ENCODE measurements at regions not wholly inside any gene's neighbourhood (a gene's known extent, or its start where the extent isn't known, plus 50 kb on each side); places are given as distances from the start of the nearest gene placed in this dataset.

DNA sequence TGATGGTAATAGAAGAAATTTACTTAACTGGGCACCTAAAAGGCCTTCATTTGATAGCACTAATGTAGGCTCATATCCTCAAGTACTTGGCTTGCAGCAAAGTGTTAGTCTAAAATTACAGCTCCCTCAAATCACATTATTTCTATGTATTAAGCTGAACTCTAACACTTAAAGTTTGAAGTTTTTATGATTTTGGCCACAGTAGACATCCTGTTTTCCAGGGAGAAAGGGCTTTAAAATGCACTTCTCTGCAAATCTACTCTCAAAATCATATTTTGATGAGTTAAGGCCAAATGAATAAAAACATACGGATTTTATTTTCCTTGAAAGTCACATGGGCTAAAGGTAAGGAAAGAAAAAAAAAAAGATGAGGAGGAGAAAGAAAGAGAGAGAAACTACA lies 575.5 kb downstream of the PLPP3 start:
- TF ChIP-seq, protein P1, sequence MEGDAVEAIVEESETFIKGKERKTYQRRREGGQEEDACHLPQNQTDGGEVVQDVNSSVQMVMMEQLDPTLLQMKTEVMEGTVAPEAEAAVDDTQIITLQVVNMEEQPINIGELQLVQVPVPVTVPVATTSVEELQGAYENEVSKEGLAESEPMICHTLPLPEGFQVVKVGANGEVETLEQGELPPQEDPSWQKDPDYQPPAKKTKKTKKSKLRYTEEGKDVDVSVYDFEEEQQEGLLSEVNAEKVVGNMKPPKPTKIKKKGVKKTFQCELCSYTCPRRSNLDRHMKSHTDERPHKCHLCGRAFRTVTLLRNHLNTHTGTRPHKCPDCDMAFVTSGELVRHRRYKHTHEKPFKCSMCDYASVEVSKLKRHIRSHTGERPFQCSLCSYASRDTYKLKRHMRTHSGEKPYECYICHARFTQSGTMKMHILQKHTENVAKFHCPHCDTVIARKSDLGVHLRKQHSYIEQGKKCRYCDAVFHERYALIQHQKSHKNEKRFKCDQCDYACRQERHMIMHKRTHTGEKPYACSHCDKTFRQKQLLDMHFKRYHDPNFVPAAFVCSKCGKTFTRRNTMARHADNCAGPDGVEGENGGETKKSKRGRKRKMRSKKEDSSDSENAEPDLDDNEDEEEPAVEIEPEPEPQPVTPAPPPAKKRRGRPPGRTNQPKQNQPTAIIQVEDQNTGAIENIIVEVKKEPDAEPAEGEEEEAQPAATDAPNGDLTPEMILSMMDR (IDR thresholded peaks at IDR 0.05; ENCODE audit: unreplicated experiment), result no peak
- no peak overlapping the region for H3K4me3 Mint-ChIP-seq (ENCODE audit: unreplicated experiment)
- no peaks in the 10 kb centered on the region for H3K9me3 Mint-ChIP-seq (ENCODE audit: unreplicated experiment)
- H3K27me3 Mint-ChIP-seq (ENCODE audit: unreplicated experiment), result no peaks in the 10 kb centered on the region
- H3K4me1 Mint-ChIP-seq (ENCODE audit: unreplicated experiment), result no peaks in the 10 kb centered on the region
- DNase-seq (ENCODE audit: low spot score), result no peak
- no peaks in the 10 kb centered on the region for H3K36me3 Mint-ChIP-seq (ENCODE audit: low read depth, unreplicated experiment)
- no peak overlapping the region for H3K27ac Mint-ChIP-seq (ENCODE audit: unreplicated experiment)

DNA sequence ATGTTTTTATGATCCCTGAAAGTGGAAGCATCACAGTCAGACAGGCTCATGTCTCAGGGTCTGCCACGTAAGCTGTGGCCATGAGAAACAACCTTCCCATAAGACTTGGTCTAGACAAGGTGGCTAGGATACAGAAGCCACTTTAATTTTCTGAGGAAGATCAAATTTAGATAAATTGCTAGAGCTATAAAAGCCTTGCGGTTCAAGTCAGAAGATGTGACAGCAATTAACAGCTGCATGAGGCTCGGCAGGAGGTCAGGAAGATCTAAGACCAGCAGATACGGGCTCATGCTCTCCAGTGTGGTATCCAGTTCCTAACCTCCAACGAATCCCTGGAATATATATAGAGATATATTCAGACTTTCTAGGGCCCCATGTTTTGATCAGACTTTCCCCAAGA lies 577.1 kb downstream of the PLPP3 start:
- Mint-ChIP-seq H3K4me1 (ENCODE audit: unreplicated experiment) (no peaks in the 10 kb centered on the region), H3K27ac (ENCODE audit: unreplicated experiment) (no peak overlapping the region), H3K4me3 (ENCODE audit: unreplicated experiment) (no peak overlapping the region), H3K36me3 (ENCODE audit: low read depth, unreplicated experiment) (no peaks in the 10 kb centered on the region), H3K27me3 (ENCODE audit: unreplicated experiment) (no peaks in the 10 kb centered on the region), H3K9me3 (ENCODE audit: unreplicated experiment) (no peaks in the 10 kb centered on the region)
- TF ChIP-seq, protein P1 (IDR thresholded peaks at IDR 0.05; ENCODE audit: unreplicated experiment), result no peak
- DNase-seq (ENCODE audit: low spot score), result no peak

DNA sequence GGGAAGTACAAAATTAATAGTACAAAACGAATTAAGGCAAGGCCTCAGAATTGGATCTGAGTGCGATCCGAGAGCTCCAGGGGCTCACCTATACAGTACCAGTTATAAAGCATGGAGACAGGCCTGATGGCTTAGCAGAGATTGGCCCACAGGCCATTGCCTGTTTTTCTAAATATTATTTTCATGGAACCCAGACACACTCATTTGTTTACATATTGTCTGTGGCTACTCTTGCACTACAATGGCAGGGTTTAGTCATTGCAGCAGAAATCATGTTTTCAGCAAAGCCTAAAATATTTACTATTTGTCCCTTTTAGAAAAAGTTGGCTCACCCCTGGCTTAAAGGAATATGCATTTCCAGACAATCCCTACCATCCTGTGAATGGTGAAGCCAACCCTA lies 578.9 kb downstream of the PLPP3 start:
- no peak for DNase-seq (ENCODE audit: low spot score)
- peaks cover 2% of the 10 kb centered on the region for H3K27me3 Mint-ChIP-seq (ENCODE audit: unreplicated experiment)
- H3K9me3 Mint-ChIP-seq (ENCODE audit: unreplicated experiment), result no peaks in the 10 kb centered on the region
- H3K36me3 Mint-ChIP-seq (ENCODE audit: low read depth, unreplicated experiment), result peaks cover 4% of the 10 kb centered on the region
- H3K27ac Mint-ChIP-seq (ENCODE audit: unreplicated experiment), result no peak overlapping the region
- H3K4me3 Mint-ChIP-seq (ENCODE audit: unreplicated experiment), result no peak overlapping the region
- H3K4me1 Mint-ChIP-seq (ENCODE audit: unreplicated experiment), result no peaks in the 10 kb centered on the region
- TF ChIP-seq, protein P1 (IDR thresholded peaks at IDR 0.05; ENCODE audit: unreplicated experiment), result no peak

DNA sequence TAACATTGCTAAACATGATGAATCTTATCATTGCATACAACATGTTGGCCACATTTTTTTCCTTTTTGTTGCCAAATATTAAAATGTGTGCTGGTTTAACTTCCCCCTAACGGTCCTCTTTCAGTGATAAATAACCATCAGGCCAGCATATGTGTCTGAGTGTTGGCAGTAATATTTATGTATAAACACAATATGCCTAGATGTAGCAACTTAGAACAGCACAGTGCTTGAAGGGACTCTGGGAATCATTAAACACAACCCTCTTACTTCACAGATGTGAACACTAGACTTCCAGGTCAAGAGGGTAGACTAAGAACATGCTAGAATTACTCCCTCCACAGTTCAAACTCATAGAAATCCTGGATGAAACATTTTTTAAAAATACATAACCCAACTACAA lies 581.8 kb downstream of the PLPP3 start:
- TF ChIP-seq, protein P1 (IDR thresholded peaks at IDR 0.05; ENCODE audit: unreplicated experiment), result no peak
- no peak overlapping the region for H3K4me3 Mint-ChIP-seq (ENCODE audit: unreplicated experiment)
- peaks cover 4% of the 10 kb centered on the region for H3K36me3 Mint-ChIP-seq (ENCODE audit: low read depth, unreplicated experiment)
- no peaks in the 10 kb centered on the region for H3K4me1 Mint-ChIP-seq (ENCODE audit: unreplicated experiment)
- H3K9me3 Mint-ChIP-seq (ENCODE audit: unreplicated experiment), result no peaks in the 10 kb centered on the region
- no peak overlapping the region for H3K27ac Mint-ChIP-seq (ENCODE audit: unreplicated experiment)
- no peak for DNase-seq (ENCODE audit: low spot score)
- peaks cover 2% of the 10 kb centered on the region for H3K27me3 Mint-ChIP-seq (ENCODE audit: unreplicated experiment)

DNA sequence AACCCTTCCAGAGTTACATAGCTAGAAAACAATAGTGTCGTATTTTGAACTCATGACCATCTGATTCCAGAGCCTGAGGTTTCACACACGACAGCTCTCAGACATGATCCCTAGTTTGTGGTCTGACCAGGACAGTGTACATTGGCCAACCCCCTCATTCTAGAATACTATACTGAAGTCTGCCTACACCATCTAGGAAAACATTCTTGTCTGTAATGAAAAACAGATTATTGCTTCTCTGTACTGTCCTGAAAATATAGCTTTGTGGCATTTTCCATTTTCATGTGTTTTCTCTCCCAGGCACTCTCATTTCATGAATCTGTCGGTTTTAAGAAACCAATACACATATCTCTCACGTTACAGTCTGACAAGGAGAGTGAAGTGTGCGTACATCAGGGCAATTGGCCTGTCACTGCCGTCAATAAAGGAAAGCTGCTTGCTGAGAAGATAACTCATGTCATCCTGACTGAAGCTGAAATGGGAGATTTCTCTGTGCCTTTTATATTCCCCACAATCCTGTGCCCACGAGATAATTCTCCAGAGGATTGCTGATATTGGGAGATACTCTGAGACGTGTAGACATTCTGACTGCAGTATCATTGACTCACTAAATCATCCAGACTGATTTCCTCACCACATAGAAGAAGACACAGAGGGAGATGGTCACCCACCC lies 585.6 kb downstream of the PLPP3 start:
- Mint-ChIP-seq H3K27ac (ENCODE audit: unreplicated experiment) (no peak overlapping the region), H3K36me3 (ENCODE audit: low read depth, unreplicated experiment) (peaks cover 4% of the 10 kb centered on the region), H3K4me3 (ENCODE audit: unreplicated experiment) (no peak overlapping the region), H3K27me3 (ENCODE audit: unreplicated experiment) (peaks cover 5% of the 10 kb centered on the region), H3K4me1 (ENCODE audit: unreplicated experiment) (no peaks in the 10 kb centered on the region), H3K9me3 (ENCODE audit: unreplicated experiment) (no peaks in the 10 kb centered on the region)
- DNase-seq (ENCODE audit: low spot score), result no peak
- TF ChIP-seq, protein P1 (IDR thresholded peaks at IDR 0.05; ENCODE audit: unreplicated experiment), result no peak

Data from endothelial cell (in vitro differentiated cells).